WTC11 (cell line): ENCODE measurements at regions not wholly inside any gene's neighbourhood (a gene's known extent, or its start where the extent isn't known, plus 50 kb on each side); places are given as distances from the start of the nearest gene placed in this dataset.

Experiments used
- ATAC-seq: fragments of 200-7000 bp; cut with Tn5 transposase; 2 replicates; pipeline ENCODE4 v1.10.0; 2021; ENCODE audit warnings: mild to moderate bottlenecking, moderate library complexity
- CTCF ChIA-PET: fragments of 300-600 bp; sonication (Branson Sonifier 250); formaldehyde crosslinking; loops from one replicate; lab custom pipeline; 2021; ENCODE audit warnings: antibody characterized with exemption; lab: Charles Lee
- POLR2A ChIA-PET: fragments of 350-600 bp; sonication (Branson Sonifier 250); formaldehyde crosslinking; loops from one replicate; lab custom pipeline; 2021; ENCODE audit warnings: antibody characterized with exemption; lab: Charles Lee
- DNase-seq: peaks from one replicate; pipeline ENCODE4 v3.0.0; 2021; ENCODE audit warnings: low spot score
- H3K27ac Mint-ChIP-seq: 2 replicates; pipeline ENCODE4 v1.8.0; 2021; ENCODE audit warnings: mixed read lengths
- H3K27me3 Mint-ChIP-seq: 2 replicates; pipeline ENCODE4 v1.8.0; 2021; ENCODE audit warnings: low read depth, mild to moderate bottlenecking, moderate library complexity, mixed read lengths
- H3K36me3 Mint-ChIP-seq: 2 replicates; pipeline ENCODE4 v1.8.0; 2021; ENCODE audit warnings: mixed read lengths
- H3K4me1 Mint-ChIP-seq: 2 replicates; pipeline ENCODE4 v1.8.0; 2022; ENCODE audit warnings: mixed read lengths
- H3K4me3 Mint-ChIP-seq: 2 replicates; pipeline ENCODE4 v1.8.0; 2021; ENCODE audit warnings: mild to moderate bottlenecking, moderate library complexity, mixed read lengths
- H3K9me3 Mint-ChIP-seq: 2 replicates; pipeline ENCODE4 v1.8.0; 2021; ENCODE audit warnings: mixed read lengths
- ATF1 ChIP-seq: sonication (generic); formaldehyde crosslinking; IDR thresholded peaks from 2 replicates; pipeline ENCODE4 v1.8.1; 2023; ENCODE audit warnings: mild to moderate bottlenecking, moderate library complexity, missing genetic modification reagents
- ATF2 ChIP-seq: sonication (generic); formaldehyde crosslinking; IDR thresholded peaks from 2 replicates; pipeline ENCODE4 v1.8.1; 2022; ENCODE audit warnings: low read depth, missing genetic modification reagents, borderline replicate concordance
- CDX4 ChIP-seq: fragments of 250-450 bp; sonication (Bioruptor Pico); IDR thresholded peaks from 2 replicates; pipeline ENCODE4 v1.9.0; 2021; ENCODE audit warnings: moderate library complexity, mild to moderate bottlenecking, inconsistent platforms, borderline replicate concordance
- E2F4 ChIP-seq: sonication (generic); formaldehyde crosslinking; IDR thresholded peaks from 2 replicates; pipeline ENCODE4 v1.8.1; 2022; ENCODE audit warnings: low read depth, mild to moderate bottlenecking, moderate library complexity, missing genetic modification reagents, borderline replicate concordance
- ELF4 ChIP-seq: sonication (generic); formaldehyde crosslinking; IDR thresholded peaks from 2 replicates; pipeline ENCODE4 v1.8.1; 2022; ENCODE audit warnings: low read depth, mild to moderate bottlenecking, moderate library complexity, missing genetic modification reagents
- ESRRA ChIP-seq: sonication (generic); formaldehyde crosslinking; IDR thresholded peaks from 2 replicates; pipeline ENCODE4 v1.8.1; 2022; ENCODE audit warnings: mild to moderate bottlenecking, missing genetic modification reagents, borderline replicate concordance
- ETV6 ChIP-seq: sonication (generic); formaldehyde crosslinking; IDR thresholded peaks from 2 replicates; pipeline ENCODE4 v1.8.1; 2022; ENCODE audit warnings: mild to moderate bottlenecking, missing genetic modification reagents
- GRHL2 ChIP-seq: fragments of 250-450 bp; sonication (Bioruptor Pico); IDR thresholded peaks from 2 replicates; pipeline ENCODE4 v1.8.0; 2022; ENCODE audit warnings: mild to moderate bottlenecking, moderate library complexity; ENCODE audit not compliant: insufficient replicate concordance, severe bottlenecking
- IRF2 ChIP-seq: sonication (generic); formaldehyde crosslinking; IDR thresholded peaks from 2 replicates; pipeline ENCODE4 v1.8.0; 2022; ENCODE audit warnings: low read depth, missing genetic modification reagents, borderline replicate concordance
- MLX ChIP-seq: sonication (generic); formaldehyde crosslinking; IDR thresholded peaks from 2 replicates; pipeline ENCODE4 v1.8.1; 2023; ENCODE audit warnings: mild to moderate bottlenecking, missing genetic modification reagents, moderate library complexity
- NFATC4 ChIP-seq: fragments of 250-450 bp; sonication (Bioruptor Pico); IDR thresholded peaks from 2 replicates; pipeline ENCODE4 v1.9.0; 2021; ENCODE audit warnings: mild to moderate bottlenecking
- NFE2L1 ChIP-seq: sonication (generic); formaldehyde crosslinking; IDR thresholded peaks from 2 replicates; pipeline ENCODE4 v1.8.1; 2023; ENCODE audit warnings: missing genetic modification reagents
- NFYB ChIP-seq: sonication (generic); formaldehyde crosslinking; conservative IDR thresholded peaks from 2 replicates; pipeline ENCODE4 v1.8.0; 2022; ENCODE audit warnings: low read depth, missing genetic modification reagents
- NR1H2 ChIP-seq: sonication (generic); formaldehyde crosslinking; IDR thresholded peaks from 2 replicates; pipeline ENCODE4 v1.9.0; 2021; ENCODE audit warnings: mild to moderate bottlenecking, moderate library complexity, missing genetic modification reagents
- NR2C2 ChIP-seq: sonication (generic); formaldehyde crosslinking; IDR thresholded peaks from 2 replicates; pipeline ENCODE4 v1.8.0; 2022; ENCODE audit warnings: mild to moderate bottlenecking, missing genetic modification reagents
- NR3C1 ChIP-seq: sonication (generic); formaldehyde crosslinking; conservative IDR thresholded peaks from 2 replicates; pipeline ENCODE4 v1.8.1; 2023; ENCODE audit warnings: low read depth, mild to moderate bottlenecking, missing genetic modification reagents
- PREB ChIP-seq: sonication (generic); formaldehyde crosslinking; IDR thresholded peaks from 2 replicates; pipeline ENCODE4 v1.8.1; 2022; ENCODE audit warnings: mild to moderate bottlenecking, missing genetic modification reagents, moderate library complexity, borderline replicate concordance
- PRRX2 ChIP-seq: fragments of 250-450 bp; sonication (Bioruptor Pico); IDR thresholded peaks from 2 replicates; pipeline ENCODE4 v1.8.0; 2021; ENCODE audit warnings: mild to moderate bottlenecking
- SOX15 ChIP-seq: fragments of 250-450 bp; sonication (Bioruptor Pico); IDR thresholded peaks from 2 replicates; pipeline ENCODE4 v1.9.0; 2021; ENCODE audit warnings: mild to moderate bottlenecking
- TEAD4 ChIP-seq: sonication (generic); formaldehyde crosslinking; IDR thresholded peaks from 2 replicates; pipeline ENCODE4 v1.8.0; 2022; ENCODE audit warnings: mild to moderate bottlenecking, missing genetic modification reagents
- ZNF219 ChIP-seq: sonication (generic); formaldehyde crosslinking; IDR thresholded peaks from 2 replicates; pipeline ENCODE4 v1.8.0; 2023; ENCODE audit warnings: missing genetic modification reagents, mild to moderate bottlenecking, borderline replicate concordance
- ZNF263 ChIP-seq: sonication (generic); formaldehyde crosslinking; IDR thresholded peaks from 2 replicates; pipeline ENCODE4 v1.8.1; 2022; ENCODE audit warnings: low read depth, mild to moderate bottlenecking, moderate library complexity, missing genetic modification reagents
- ZNF281 ChIP-seq: sonication (generic); formaldehyde crosslinking; IDR thresholded peaks from 2 replicates; pipeline ENCODE4 v1.8.0; 2023; ENCODE audit warnings: mild to moderate bottlenecking, missing genetic modification reagents
- ZNF317 ChIP-seq: sonication (generic); formaldehyde crosslinking; IDR thresholded peaks from 2 replicates; pipeline ENCODE4 v1.8.1; 2023; ENCODE audit warnings: low read depth, mild to moderate bottlenecking, moderate library complexity, missing genetic modification reagents, borderline replicate concordance
- ZSCAN18 ChIP-seq: fragments of 250-450 bp; sonication (Bioruptor Pico); IDR thresholded peaks from 2 replicates; pipeline ENCODE4 v2.1.2; 2022; ENCODE audit warnings: mild to moderate bottlenecking, moderate library complexity

GRCh38 chr15:77811270-77811669, 178.6 kb upstream of the LINGO1 start (continued):
- TF ChIP-seq NR1H2 (CRISPR knock-in tag) (no peak), ETV6 (no peak), TEAD4 (no peak), NR2C2 (CRISPR knock-in tag) (no peak), PRRX2 (CRISPR knock-in tag) (no peak), GRHL2 (CRISPR knock-in tag) (no peak), ESRRA (CRISPR knock-in tag) (no peak), ATF2 (CRISPR knock-in tag) (no peak), ZNF263 (CRISPR knock-in tag) (no peak), E2F4 (CRISPR knock-in tag) (no peak), ZNF281 (CRISPR knock-in tag) (no peak), NFATC4 (CRISPR knock-in tag) (no peak), NR3C1 (CRISPR knock-in tag) (no peak), ATF1 (CRISPR knock-in tag) (no peak)

GRCh38 chr15:77810130-77810571, 177.4 kb upstream of the LINGO1 start:
- Mint-ChIP-seq H3K4me1 (peaks cover 29% of the 10 kb centered on the region), H3K36me3 (no peaks in the 10 kb centered on the region), H3K27ac (peak overlapping the region; percentile 82), H3K27me3 (no peaks in the 10 kb centered on the region), H3K9me3 (no peaks in the 10 kb centered on the region), H3K4me3 (no peak overlapping the region)
- no peak for DNase-seq
- ATAC-seq: peak; percentile 14; the same call in 1 of the 2 replicates
- CTCF ChIA-PET: interaction anchor here (2.8 kb wide), 1 partner anchor 11 kb away, joined by 10 read pairs; no protein-coding TSS in a partner anchor
- TF ChIP-seq ELF4 (CRISPR knock-in tag): no peak
- TF ChIP-seq NFE2L1 (CRISPR knock-in tag): no peak
- no peak for TF ChIP-seq MLX (CRISPR knock-in tag)
- no peak for TF ChIP-seq CDX4 (CRISPR knock-in tag)
- TF ChIP-seq IRF2 (CRISPR knock-in tag): no peak
- no peak for TF ChIP-seq NR1H2 (CRISPR knock-in tag)
- TF ChIP-seq SOX15 (CRISPR knock-in tag): no peak
- TF ChIP-seq PREB (CRISPR knock-in tag): no peak
- no peak for TF ChIP-seq NFYB (CRISPR knock-in tag)
- no peak for TF ChIP-seq ZSCAN18 (CRISPR knock-in tag)
- TF ChIP-seq ZNF219 (CRISPR knock-in tag): no peak
- no peak for TF ChIP-seq ZNF317 (CRISPR knock-in tag)
- POLR2A ChIA-PET: no interaction called here
